HG02973 (cell line): ENCODE measurements at regions not wholly inside any gene's neighbourhood (a gene's known extent, or its start where the extent isn't known, plus 50 kb on each side); places are given as distances from the start of the nearest gene placed in this dataset.

Experiments
- ATAC-seq: cut with Tn5 transposase; IDR thresholded peaks from one replicate; pipeline ENCODE4 v1.9.1; 2021; ENCODE audit warnings: moderate library complexity; ENCODE audit not compliant: unreplicated experiment

GRCh38 chr2:142180820-142181533 is 50.2 kb upstream of the LRP1B start:
- ATAC-seq = no peak
